ENCODE measurements at regions not wholly inside any gene's neighbourhood (a gene's known extent, or its start where the extent isn't known, plus 50 kb on each side); places are given as distances from the start of the nearest gene placed in this dataset.
"Not testable (repeated sequence)": the region's sequence is repeated elsewhere in the genome, so short reads cannot be mapped to it uniquely, and the experiment has no call there.

- DNase-seq = peak in 10 of 42 donors; percentile 2 to 42 (median 8)
- intact Hi-C loops (cut with DNase I) = no loop called here
Measured at GRCh38 chr4:19520939-19521520, 730.7 kb upstream of the SLIT2 start.

- intact Hi-C loops (cut with DNase I) = no loop called here
- DNase-seq = no peak
Measured at GRCh38 chr4:19514276-19515070, 737.2 kb upstream of the SLIT2 start.

- DNase-seq = no peak
- intact Hi-C loops (cut with DNase I) = no loop called here
Measured at GRCh38 chr4:19512086-19512485, 739.6 kb upstream of the SLIT2 start.

GRCh38 chr4:19510993-19511392, 740.7 kb upstream of the SLIT2 start:
- intact Hi-C loops (cut with DNase I) = no loop called here
- no peak for DNase-seq

GRCh38 chr4:19508442-19508841, 743.3 kb upstream of the SLIT2 start:
- intact Hi-C loops (cut with DNase I) = no loop called here
- no peak for DNase-seq

- intact Hi-C loops (cut with DNase I) = no loop called here
- no peak for DNase-seq
Measured at GRCh38 chr4:19497705-19498104, 754.0 kb upstream of the SLIT2 start.

- intact Hi-C loops (cut with DNase I) = no loop called here
- DNase-seq = no peak
Measured at GRCh38 chr4:19496756-19497155, 754.9 kb upstream of the SLIT2 start.

GRCh38 chr4:19494961-19495360, 756.7 kb upstream of the SLIT2 start:
- intact Hi-C loops (cut with DNase I) = no loop called here
- no peak for DNase-seq

GRCh38 chr4:19492606-19493005, 759.1 kb upstream of the SLIT2 start:
- intact Hi-C loops (cut with DNase I) = no loop called here
- no peak for DNase-seq

GRCh38 chr4:19486400-19486799, 765.3 kb upstream of the SLIT2 start:
- intact Hi-C loops (cut with DNase I) = no loop called here
- no peak for DNase-seq

GRCh38 chr4:19478791-19479190, 772.9 kb upstream of the SLIT2 start:
- intact Hi-C loops (cut with DNase I) = no loop called here

GRCh38 chr4:19473569-19473968, 778.1 kb upstream of the SLIT2 start:
- no peak for DNase-seq
- intact Hi-C loops (cut with DNase I) = no loop called here

More at GRCh38 chr4:19478791-19479190, 772.9 kb upstream of the SLIT2 start:
- DNase-seq = no peak

GRCh38 chr4:19472666-19473065, 779.0 kb upstream of the SLIT2 start:
- no peak for DNase-seq
- intact Hi-C loops (cut with DNase I) = no loop called here

- intact Hi-C loops (cut with DNase I) = not testable (repeated sequence)
Measured at GRCh38 chr4:19470001-19470400, 781.7 kb upstream of the SLIT2 start.

GRCh38 chr4:19462117-19462516, 789.6 kb upstream of the SLIT2 start:
- intact Hi-C loops (cut with DNase I) = no loop called here
- no peak for DNase-seq

More at GRCh38 chr4:19470001-19470400, 781.7 kb upstream of the SLIT2 start:
- DNase-seq = not testable (repeated sequence)

GRCh38 chr4:19455850-19456602, 795.7 kb upstream of the SLIT2 start:
- no peak for DNase-seq
- intact Hi-C loops (cut with DNase I) = no loop called here

- DNase-seq = no peak
- intact Hi-C loops (cut with DNase I) = no loop called here
Measured at GRCh38 chr4:19455196-19455595, 796.5 kb upstream of the SLIT2 start.

- intact Hi-C loops (cut with DNase I) = no loop called here
- DNase-seq = no peak
Measured at GRCh38 chr4:19438233-19438632, 813.5 kb upstream of the SLIT2 start.

GRCh38 chr4:19437008-19437407, 814.7 kb upstream of the SLIT2 start:
- intact Hi-C loops (cut with DNase I) = no loop called here
- DNase-seq = no peak

GRCh38 chr4:19429684-19430083, 822.0 kb upstream of the SLIT2 start:
- no peak for DNase-seq
- intact Hi-C loops (cut with DNase I) = no loop called here

All from head of caudate nucleus (tissue), 42 donors.